DMS114 treated with DMSO at 0.1 percent for 48 hours (cell line): ENCODE measurements at regions not wholly inside any gene's neighbourhood (a gene's known extent, or its start where the extent isn't known, plus 50 kb on each side); places are given as distances from the start of the nearest gene placed in this dataset.
"Not testable (repeated sequence)": the region's sequence is repeated elsewhere in the genome, so short reads cannot be mapped to it uniquely, and the experiment has no call there.

ENCODE experiments used
- DNase-seq: peaks from one replicate; lab custom pipeline; 2025; ENCODE audit not compliant: unreplicated experiment; lab: John Stamatoyannopoulos, UW

DNA sequence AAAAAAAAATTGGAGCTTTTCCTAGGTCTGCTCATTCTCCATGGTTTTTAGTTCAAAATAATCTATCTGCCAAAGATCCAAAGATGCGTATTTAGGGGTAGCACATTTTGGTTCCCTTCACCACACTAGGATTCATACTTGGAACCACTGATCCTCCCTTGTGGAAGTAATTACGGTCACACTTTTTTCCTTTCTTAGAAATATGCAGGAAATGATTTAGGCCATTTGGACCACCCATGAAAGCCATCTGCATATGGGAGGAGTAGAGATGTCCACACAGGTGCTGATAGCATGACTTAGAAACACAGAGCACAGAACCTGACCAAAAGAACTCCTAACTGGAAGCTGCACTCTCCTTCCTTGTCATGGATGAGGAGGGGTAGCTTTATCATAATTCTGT lies 105.9 kb upstream of the RAI14 start:
- DNase-seq = no peak

DNA sequence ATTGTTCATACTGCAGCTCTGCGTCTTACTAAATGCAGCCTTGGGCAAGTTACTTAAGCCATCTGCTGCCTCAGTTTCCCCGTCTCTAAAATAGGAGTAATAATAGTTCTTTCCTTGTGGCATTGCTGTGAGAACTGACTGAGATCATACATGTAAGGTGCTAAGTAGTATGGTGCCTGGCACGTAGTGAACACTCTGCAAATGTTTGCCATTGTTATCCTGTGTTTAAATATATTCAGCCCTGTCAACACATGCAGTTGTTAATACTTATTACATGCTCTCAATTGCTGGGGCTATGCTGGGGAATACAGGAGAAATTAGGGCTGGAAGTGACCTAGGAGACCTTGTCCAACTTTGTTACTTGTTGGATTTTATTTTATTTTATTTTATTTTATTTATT lies 105.2 kb upstream of the RAI14 start:
- no peak for DNase-seq

DNA sequence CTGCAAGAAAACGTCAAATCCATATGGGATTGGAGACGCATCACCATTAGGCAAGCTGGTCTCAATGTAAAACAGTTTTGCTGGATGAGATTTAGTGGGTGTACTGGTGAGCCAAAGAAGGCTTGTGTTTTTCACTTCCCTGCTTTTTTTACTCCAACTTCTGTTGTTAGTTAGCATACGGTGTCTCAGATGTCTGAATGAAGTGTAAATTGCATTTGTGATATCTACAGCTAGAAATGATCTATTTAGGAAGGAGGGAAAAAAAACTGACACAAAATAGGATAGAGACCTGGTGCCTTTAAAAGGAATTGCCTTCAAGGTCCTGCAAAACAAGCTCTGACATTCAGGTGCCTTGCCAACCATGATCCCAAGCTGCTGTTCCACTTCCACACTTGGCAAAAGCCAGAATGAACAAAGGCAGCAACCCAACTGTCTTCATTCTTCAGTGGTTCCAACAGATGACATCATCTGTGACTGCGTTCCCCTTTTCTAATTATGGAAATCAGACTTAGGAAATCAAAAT lies 104.2 kb upstream of the RAI14 start:
- DNase-seq = no peak

DNA sequence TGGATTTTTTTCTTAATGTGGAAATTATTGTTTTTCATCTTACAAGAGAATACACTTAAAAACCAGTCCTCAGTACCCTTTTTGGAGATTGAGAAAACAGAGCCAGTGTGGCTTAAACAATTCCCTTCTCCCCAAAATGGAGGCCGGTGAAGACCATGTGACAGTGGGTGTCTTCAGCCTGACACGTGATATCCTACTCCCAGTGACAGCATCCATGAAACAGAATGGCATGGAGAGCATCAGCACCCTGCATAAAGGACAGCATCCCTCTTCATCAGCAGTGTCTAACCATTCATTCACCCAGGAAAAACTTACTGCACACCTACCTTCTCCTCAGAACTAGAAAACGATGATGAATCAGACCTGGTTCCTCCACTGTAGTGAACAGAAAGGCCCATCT lies 103.4 kb upstream of the RAI14 start:
- DNase-seq = no peak

DNA sequence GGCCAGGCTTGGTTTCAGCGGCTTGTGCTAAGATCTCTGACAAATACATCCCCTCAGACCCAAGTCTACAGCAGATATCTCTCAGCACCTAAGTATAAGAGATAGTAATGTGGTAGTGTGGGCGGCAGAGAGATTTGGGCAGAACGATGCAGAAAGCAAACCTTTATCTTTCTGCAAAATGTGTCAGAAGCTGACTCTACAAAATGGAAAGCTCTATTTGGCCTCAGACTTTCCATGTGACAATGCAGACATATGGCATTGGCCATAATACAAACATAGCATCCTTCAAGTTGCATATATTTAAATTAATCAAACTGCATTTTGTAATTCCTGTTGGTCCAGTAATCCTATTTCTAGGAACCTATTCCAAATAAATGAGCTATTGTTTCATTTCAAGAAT lies 102.5 kb upstream of the RAI14 start:
- DNase-seq = no peak

DNA sequence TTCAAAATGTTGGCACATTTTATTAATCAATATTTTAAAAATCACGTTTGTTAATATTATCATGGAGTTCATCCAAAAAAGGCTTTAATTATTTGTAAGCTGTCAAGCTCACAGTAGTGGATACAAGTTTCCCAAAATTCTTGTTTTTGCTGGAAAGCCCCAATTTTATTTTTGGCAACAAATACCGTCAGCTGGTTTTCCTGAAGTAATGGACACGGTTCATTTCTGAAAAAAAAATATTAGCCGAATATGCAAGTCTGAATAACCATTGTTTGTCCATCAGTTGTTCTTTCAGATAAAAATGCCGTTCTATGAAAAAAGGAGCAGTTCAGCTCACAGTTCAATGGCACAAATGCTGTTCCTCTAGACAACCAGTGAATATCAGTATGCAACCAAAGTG lies 101.5 kb upstream of the RAI14 start:
- no peak for DNase-seq

DNA sequence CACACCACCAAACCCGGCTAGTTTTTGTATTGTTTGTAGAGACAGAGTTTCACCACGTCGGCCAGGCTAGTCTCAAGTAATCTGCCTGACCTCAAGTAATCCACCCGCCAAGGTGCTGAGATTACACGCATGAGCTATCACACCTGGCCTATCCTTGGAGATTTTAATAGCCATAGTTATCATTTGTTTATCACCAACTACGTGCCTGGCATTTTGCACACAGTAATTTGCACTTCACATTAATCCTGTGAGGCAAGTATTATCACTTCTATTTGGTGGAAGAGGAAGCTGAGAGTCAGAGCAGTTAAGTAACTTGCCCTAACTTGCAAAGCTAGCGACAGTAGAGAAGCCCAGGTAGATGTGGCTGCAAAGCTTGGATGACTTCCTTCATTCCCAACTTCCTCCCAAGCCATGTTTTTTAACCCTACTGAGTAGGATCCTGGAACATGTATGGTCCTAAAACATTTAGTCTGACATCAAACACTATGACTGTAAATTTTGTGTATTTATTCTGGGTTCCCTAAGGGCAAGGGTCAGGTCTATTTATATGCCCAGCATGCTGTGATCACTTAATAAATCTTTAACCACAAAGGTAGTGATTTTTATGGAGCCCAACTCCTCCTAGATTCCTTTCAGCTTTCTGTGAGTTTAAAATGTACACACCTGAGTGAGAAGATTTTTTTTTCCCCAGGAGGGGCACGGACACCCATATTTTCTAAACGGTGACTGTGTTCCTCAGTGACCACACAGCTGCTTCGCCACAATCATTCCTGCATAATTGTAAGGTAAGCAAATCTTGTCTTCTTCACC lies 100.2 kb upstream of the RAI14 start:
- DNase-seq = no peak

DNA sequence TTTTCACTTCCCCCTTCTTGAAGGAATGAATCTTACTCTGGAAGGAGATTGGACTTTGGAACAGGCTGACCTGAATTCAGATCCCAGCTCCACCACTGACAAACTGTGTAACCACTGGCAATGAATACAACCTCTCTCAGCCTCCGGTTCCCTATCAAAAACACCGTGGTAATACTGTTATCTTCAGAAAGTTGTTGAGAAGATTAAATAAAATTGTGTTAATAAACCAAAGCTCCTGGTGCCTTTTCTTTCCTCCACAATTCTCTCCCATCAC lies 99.7 kb upstream of the RAI14 start:
- no peak for DNase-seq

DNA sequence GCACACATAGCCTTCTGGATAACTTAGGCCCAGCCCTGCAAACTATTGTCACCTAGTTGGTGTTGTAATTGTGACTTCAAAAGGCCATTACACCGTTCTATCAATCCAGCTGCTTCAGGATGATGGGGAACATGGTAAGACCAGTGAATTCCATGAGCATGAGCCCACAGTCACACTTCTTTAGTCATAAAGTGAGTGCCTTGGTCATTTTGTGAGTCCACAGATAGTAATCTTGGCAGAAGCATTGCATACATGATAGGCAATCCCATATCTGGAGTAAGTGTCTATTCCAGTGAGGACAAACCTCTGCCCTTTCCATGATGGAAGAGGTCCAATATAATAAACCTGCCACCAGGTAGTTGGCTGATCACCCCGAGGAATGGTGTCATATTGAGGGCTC lies 94.5 kb upstream of the RAI14 start:
- DNase-seq = not testable (repeated sequence)

DNA sequence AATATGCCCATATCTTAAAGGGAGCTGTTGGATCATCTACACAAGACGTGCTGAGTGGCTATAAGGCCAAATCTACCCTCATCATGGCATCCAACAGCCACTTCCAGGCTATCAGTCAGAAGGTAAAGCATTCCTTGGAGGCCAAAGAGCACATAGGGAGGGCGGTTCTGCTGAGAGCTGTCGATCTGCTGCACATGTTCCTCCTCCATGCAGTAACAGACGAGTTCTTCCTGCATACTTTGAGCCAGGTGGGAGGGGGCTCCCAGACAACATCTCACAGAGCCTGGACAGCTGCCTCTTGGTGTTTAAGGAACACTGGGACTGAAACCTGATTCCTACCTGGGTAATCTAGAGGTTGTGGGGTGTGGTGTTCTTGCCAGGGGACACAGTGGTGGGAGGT lies 93.3 kb upstream of the RAI14 start:
- DNase-seq = no peak

DNA sequence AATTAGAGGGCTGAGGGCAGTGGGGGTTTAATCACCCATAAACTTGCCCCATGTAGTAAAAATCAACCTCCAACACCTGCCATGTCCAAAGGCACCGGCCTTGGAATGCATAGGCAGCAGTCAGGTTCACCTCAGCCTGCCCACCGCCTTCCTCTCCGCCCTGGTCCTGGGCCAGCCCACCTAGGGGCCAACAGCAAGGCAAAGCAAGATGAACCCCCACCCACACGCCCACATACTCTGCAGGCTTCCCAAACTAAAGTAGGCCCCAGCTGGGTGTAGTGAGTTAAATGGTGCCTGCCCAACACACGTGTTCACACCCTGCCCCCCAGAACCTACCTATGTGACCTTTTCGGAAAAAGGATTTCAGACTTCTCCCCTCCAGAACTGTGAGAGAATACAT lies 92.9 kb upstream of the RAI14 start:
- no peak for DNase-seq

DNA sequence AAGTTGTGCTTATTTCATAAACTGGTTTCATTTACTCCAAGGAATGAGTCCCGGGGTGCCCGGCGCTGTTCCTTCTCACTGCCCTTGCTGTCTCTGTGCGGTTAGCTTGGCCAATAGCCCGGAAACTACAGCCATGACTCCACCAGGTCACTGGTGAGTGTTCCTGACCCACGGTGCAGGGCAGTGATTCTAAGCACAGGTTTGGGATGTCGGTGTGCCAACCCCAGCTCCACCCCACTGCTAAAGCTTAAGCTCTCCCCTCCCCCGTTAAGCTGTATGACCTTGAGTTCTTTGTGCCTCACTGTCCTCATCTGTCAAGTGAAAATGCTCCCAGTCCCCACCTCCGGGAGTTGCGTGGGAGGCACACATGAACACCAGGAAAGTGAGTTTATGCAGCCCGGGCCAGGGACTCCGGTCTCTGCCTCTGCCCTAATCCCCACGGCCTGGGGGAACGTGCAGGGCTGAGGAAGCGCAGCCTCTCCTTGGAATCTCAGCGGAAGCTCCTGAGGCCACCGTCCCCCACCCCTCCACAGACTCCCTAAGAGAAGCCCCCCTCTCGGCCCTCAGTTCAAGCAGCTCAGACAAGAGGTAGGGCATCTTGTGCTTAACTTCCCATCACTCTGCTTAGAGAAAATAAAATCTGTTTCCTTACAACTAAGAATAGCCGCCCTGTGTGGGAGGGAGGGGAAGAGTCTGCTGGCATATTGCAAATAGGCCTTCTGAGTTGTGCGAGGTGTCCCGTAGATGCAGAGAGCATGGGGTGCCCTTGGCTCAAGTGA lies 92.0 kb upstream of the RAI14 start:
- no peak for DNase-seq

DNA sequence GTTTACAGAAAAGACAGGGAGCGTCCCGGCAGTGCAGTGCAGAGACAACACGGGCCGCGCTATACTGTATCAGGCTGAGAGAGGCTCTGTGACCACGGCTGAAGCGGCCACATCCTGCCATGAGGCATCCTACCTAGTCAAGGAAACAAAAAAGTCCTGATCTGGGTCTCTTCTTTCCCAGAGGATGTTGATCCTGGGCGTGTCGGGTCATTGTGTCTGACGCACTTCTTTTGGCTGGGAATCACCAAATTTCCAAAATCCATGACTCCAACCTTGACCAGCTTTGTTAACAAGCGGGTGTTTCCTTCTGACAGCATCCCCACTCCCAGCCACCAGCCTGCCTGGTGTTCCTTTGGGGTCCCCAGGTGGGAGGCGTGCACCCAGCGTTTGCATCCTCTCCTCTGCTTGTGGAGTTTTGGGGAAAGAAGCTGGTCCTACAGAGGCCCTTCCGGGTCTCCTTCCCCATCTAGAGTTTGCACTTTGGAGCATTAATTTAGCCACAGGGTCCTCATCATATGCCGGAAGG lies 91.4 kb upstream of the RAI14 start:
- DNase-seq = no peak

DNA sequence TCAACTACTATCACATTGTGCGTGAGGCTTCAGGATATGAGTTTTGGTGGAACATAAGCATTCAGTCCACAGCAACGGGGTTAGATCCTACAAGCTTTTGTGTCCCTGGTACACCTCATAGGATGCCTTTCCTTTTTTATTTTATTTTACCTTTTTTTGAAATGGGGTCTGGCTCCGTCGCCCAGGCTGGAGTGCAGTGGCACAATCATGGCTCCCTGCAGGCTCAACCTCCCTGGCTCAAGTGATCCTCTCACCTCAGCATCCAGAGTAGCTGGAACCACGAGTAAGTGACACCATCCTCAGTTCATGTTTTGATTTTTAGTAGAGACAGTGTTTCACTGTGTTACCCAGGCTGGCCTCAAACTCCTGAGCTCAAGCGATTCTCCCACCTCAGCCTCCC lies 86.0 kb upstream of the RAI14 start:
- no peak for DNase-seq

DNA sequence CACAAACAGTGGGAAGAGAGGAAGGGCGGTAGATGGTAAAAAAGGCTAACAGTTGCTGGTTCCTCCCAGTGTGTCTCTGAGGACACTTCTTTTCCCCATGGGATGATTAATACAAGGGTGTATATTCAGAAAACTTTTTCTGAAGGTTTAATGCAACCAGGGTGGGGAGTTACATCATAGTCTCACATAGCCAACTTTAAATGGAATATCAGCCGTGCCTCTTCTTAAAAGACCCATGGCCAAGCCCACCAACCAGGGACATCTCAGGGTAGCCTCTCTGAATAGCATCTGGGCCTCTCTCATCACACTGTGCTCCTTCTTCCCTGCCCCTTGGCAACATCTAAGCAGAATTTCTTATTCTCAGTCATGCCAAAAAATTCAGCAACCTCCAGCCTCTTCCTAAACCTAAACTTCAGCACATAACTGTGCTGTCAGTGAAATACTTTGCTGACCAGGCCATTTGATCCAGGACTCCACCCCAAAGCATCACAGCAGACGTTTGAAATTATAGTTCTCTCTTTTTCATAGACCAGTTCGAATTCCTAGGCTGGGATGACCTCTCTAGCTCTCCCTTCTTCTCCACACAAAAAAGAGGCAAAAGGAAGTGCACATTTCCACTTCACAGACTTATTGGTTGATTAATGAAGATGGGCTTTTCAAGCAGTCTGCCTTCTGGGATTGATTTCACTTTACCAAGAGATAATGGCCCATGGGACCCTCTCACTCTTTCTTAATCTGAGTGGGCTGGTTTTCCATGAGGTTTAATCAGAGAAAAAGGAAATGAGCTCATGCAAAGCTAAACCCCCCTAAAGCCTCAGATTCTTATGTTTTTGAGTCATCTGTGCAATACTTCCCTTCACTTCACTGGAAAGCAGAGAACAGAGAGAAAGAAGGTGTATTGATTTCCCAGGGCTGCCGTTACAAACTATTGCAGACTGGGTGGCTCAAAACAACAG lies 85.1 kb upstream of the RAI14 start:
- DNase-seq = no peak

DNA sequence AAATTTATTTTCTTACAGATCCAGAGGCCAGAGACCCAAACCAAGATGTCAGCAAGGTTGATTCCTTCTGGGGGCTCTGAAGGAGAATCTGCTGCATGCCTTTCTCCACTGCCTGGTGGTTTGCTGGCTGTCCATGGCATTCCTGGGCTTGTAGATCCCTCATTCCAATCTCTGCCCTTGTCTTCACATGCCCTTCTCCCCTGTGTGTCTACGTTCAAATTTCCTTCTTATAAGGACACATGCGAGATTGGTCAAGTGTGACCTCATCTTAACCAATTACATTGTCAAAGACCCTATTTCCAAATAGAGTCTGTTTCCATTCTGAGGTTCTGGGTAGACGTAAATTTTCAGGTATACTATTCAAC lies 84.5 kb upstream of the RAI14 start:
- DNase-seq = no peak

DNA sequence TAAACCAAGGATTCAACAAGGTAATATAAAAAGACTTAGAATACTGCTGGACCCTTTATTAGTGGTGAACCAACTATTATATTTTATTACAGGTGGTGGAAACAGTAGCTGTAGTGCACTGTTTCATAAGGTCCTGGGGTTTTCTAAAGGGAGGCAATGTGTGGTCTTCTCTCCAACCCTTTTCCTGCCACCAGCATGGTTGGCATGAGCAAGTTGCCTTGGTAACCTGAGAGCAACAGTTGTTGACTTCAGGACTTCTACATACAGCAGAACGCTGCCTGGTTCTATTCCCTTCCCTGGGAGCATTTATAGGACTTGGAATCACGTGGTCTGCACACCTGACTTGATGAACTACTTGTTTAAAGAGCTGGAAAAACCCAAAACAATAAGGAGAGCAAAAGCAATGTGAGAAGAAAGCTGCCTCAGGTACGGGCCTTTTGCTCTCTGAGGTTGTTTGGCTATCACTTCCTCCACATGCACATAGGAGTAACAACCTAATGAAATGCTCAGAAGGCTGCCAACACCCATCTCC lies 81.1 kb upstream of the RAI14 start:
- DNase-seq = no peak

DNA sequence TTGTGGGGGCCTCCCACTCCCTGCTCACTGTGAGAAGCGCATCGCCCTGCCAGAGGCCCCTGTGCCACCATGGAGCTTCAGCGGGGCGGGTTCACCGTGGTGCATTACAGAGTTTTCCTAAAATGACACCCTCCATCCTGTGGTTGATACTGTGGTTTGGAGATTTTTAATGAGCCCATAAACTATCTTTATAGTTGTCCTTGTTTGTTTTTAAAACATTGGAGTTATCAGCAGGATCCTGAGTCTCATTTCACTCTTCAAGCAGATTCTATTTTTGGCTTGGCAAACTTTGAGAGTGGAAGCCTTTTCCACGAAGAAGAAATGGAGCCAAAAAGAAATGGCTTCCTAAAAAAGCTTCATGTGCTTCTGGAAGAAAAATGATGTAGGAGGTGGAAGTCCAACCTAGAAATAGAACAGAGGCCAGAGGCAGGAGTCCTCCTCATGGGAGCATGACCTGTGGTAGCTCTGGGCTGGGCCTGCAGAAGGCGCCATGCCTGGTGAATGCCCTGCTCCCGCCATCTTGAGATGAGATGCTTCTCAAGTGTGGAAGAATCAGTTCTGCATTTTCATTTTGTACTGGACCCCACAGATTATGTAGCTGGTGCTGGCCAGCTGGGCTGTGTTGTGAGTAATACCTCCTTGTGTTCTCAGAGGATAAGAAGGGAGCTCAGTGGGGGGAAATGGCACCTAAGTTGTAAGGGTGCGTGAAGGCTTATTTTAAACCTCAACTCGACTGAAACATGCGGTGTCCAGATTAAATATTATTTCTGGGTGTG lies 79.0 kb upstream of the RAI14 start:
- DNase-seq = no peak

DNA sequence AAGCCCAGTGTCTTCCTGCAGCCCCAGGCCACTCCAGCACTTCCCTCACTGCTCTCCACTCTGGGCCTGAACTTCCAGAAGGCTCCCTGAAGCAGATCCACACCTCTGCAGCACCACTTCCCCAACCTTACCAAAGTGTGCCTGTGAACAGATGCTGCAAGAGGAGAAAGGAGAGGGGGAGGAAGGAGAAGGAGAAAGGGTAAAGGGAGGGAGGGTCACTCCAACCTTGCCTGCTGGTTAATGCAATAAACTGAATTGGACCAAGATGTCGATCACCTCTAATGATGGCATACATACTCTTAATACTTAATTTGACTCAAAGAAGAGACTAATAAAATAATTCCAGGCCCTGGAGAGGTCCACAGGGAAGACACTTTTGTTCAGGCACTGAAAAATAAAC lies 77.2 kb upstream of the RAI14 start:
- no peak for DNase-seq

DNA sequence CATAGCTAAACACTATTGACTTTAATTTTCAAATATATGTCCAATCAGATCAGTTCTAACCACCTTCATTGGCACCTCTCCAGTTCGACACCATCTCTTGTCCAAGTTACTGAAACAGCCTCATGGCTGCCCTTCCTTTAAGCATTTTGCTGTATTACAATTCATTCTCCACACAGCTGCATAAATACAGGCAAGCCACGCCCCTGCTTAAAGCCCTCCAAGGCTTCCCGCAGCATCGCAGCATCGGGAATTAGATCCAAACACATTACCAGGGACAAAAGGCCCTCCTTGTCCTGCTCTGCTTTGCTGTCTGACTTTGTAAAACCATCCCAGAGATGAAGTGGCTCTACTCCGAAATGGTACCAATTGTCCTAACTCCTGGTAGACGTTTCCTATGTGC lies 75.1 kb upstream of the RAI14 start:
- DNase-seq = no peak
